ENCODE measurements at regions not wholly inside any gene's neighbourhood (a gene's known extent, or its start where the extent isn't known, plus 50 kb on each side); places are given as distances from the start of the nearest gene placed in this dataset.

- TF ChIP-seq CTCF (IDR thresholded peaks at IDR 0.05) (no peak), POLR2A (IDR thresholded peaks at IDR 0.05) (no peak), EP300 (IDR thresholded peaks at IDR 0.05) (no peak)
These were observed 456.6 kb upstream of the CELF4 start for GRCh38 chr18:38022234-38022633.
